ENCODE measurements at regions not wholly inside any gene's neighbourhood (a gene's known extent, or its start where the extent isn't known, plus 50 kb on each side); places are given as distances from the start of the nearest gene placed in this dataset.

GRCh38 chr20:40393197-40394079 lies 295.6 kb downstream of the MAFB start:
- Histone ChIP-seq H3K36me3 (no peaks in the 10 kb centered on the region), H3K4me1 (no peaks in the 10 kb centered on the region), H3K4me3 (no peak overlapping the region), H3K27me3 (no peaks in the 10 kb centered on the region), H3K9me3 (no peaks in the 10 kb centered on the region), H3K27ac (no peak overlapping the region)
- 93% methylated on average over 8 of the region's 8 CpGs for WGBS
- no peak for DNase-seq (ENCODE audit: low spot score in 2 of 2)
- no peak for TF ChIP-seq EP300 (IDR thresholded peaks at IDR 0.05)
- TF ChIP-seq CTCF (IDR thresholded peaks at IDR 0.05): no peak
- no peak for TF ChIP-seq POLR2A (IDR thresholded peaks at IDR 0.05)
- TF ChIP-seq POLR2AphosphoS5 (IDR thresholded peaks at IDR 0.05): no peak

DNA sequence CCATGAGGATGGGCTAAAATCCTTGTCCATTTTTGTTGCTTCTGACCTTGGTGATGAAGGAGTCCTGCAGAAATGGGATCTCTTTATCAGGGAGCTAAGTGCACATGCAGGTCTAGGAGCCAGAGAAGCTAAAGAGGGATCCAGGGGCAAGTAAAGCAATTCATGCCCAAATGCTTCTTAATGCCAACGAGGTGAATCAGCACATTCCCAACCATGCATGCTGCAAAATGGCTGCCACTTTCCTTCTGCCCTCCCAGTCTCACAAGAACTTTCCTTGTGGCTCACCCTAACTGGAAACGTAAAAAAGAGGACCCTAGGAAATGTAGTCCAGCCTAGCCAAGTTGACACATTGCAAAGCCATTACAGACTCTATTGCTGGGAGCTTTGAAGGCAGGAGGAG lies 298.4 kb downstream of the MAFB start:
- H3K36me3 ChIP-seq: no peaks in the 10 kb centered on the region
- H3K4me1 ChIP-seq: no peaks in the 10 kb centered on the region
- H3K9me3 ChIP-seq: no peaks in the 10 kb centered on the region
- WGBS: 49% methylated on average over 2 of the region's 2 CpGs
- no peak for DNase-seq (ENCODE audit: low spot score in 2 of 2)
- no peak for TF ChIP-seq POLR2AphosphoS5 (IDR thresholded peaks at IDR 0.05)
- no peak for TF ChIP-seq CTCF (IDR thresholded peaks at IDR 0.05)
- TF ChIP-seq EP300 (IDR thresholded peaks at IDR 0.05): no peak
- no peak for TF ChIP-seq POLR2A (IDR thresholded peaks at IDR 0.05)
- no peaks in the 10 kb centered on the region for H3K27me3 ChIP-seq
- no peak overlapping the region for H3K27ac ChIP-seq
- no peak overlapping the region for H3K4me3 ChIP-seq

DNA sequence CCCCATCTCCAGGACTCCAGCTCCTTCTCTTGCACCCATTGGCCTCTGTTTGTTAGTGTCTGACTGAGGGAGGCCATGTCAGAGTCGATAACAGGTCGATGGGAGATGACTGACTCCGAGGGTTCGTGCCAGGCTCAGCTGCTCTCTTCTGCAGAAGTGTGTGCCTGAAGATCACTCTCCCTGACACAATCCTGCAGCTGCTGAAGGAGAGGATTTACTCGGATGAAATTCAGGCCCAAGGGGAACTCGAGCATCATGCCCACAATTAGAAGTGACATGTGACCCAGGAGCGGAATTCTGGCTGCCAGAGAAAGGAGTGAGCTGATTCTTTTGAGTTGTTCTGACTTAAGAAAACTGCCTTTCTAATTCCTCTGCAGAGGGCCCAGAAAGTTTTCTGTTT lies 318.2 kb downstream of the MAFB start:
- 82% methylated on average over 7 of the region's 7 CpGs for WGBS

GRCh38 chr20:40368876-40369275 lies 320.2 kb downstream of the MAFB start:
- no peaks in the 10 kb centered on the region for H3K4me1 ChIP-seq
- H3K9me3 ChIP-seq: no peaks in the 10 kb centered on the region
- TF ChIP-seq EP300 (IDR thresholded peaks at IDR 0.05) (no peak), CTCF (IDR thresholded peaks at IDR 0.05) (no peak), POLR2A (IDR thresholded peaks at IDR 0.05) (no peak), POLR2AphosphoS5 (IDR thresholded peaks at IDR 0.05) (no peak)
- no peak overlapping the region for H3K4me3 ChIP-seq
- no peaks in the 10 kb centered on the region for H3K27me3 ChIP-seq
- H3K36me3 ChIP-seq: no peaks in the 10 kb centered on the region
- no peak for DNase-seq (ENCODE audit: low spot score in 2 of 2)
- H3K27ac ChIP-seq: no peak overlapping the region

More for the DNA sequence above, 318.2 kb downstream of the MAFB start:
- DNase-seq (ENCODE audit: low spot score in 2 of 2): no peak
- TF ChIP-seq EP300 (IDR thresholded peaks at IDR 0.05) (no peak), CTCF (IDR thresholded peaks at IDR 0.05) (no peak), POLR2A (IDR thresholded peaks at IDR 0.05) (no peak)
- H3K27me3 ChIP-seq: no peaks in the 10 kb centered on the region
- no peaks in the 10 kb centered on the region for H3K36me3 ChIP-seq
- H3K9me3 ChIP-seq: peaks cover 2% of the 10 kb centered on the region
- H3K27ac ChIP-seq: no peak overlapping the region
- H3K4me3 ChIP-seq: no peak overlapping the region
- no peaks in the 10 kb centered on the region for H3K4me1 ChIP-seq

- H3K27ac ChIP-seq: no peak overlapping the region
- no peaks in the 10 kb centered on the region for H3K36me3 ChIP-seq
- H3K27me3 ChIP-seq: no peaks in the 10 kb centered on the region
- 68% methylated on average over 1 of the region's 1 CpG for WGBS
- H3K9me3 ChIP-seq: no peaks in the 10 kb centered on the region
- no peak for TF ChIP-seq POLR2AphosphoS5 (IDR thresholded peaks at IDR 0.05)
- no peak for TF ChIP-seq POLR2A (IDR thresholded peaks at IDR 0.05)
- no peak for TF ChIP-seq EP300 (IDR thresholded peaks at IDR 0.05)
- no peak for TF ChIP-seq CTCF (IDR thresholded peaks at IDR 0.05)
- H3K4me1 ChIP-seq: no peaks in the 10 kb centered on the region
- DNase-seq (ENCODE audit: low spot score in 2 of 2): no peak
- H3K4me3 ChIP-seq: no peak overlapping the region
Observed at GRCh38 chr20:40361916-40362315, 327.1 kb downstream of the MAFB start.
